ENCODE measurements at regions not wholly inside any gene's neighbourhood (a gene's known extent, or its start where the extent isn't known, plus 50 kb on each side); places are given as distances from the start of the nearest gene placed in this dataset.

- no peak for DNase-seq
Observed at GRCh38 chr5:6159832-6160430, 218.4 kb downstream of the MED10 start.

- peak; percentile 93 for DNase-seq
Observed at GRCh38 chr5:6158974-6159831, 219.1 kb downstream of the MED10 start.

GRCh38 chr5:6154216-6154615, 224.1 kb downstream of the MED10 start:
- no peak for DNase-seq

- no peak for DNase-seq
Observed at GRCh38 chr5:6146271-6146670, 232.1 kb downstream of the MED10 start.

GRCh38 chr5:6145616-6146237, 232.6 kb downstream of the MED10 start:
- no peak for DNase-seq

- no peak for DNase-seq
Observed at GRCh38 chr5:6143523-6143922, 234.8 kb downstream of the MED10 start.

- no peak for DNase-seq
Observed at GRCh38 chr5:6142353-6142752, 236.0 kb downstream of the MED10 start.

- no peak for DNase-seq
Observed at GRCh38 chr5:6140219-6140618, 238.1 kb downstream of the MED10 start.

GRCh38 chr5:6135977-6136376, 242.4 kb downstream of the MED10 start:
- DNase-seq, result no peak

GRCh38 chr5:6134281-6134680, 244.1 kb downstream of the MED10 start:
- no peak for DNase-seq

- no peak for DNase-seq
Observed at GRCh38 chr5:6125781-6126180, 252.6 kb downstream of the MED10 start.

GRCh38 chr5:6118691-6119090, 259.7 kb downstream of the MED10 start:
- no peak for DNase-seq

GRCh38 chr5:6117212-6117611, 261.1 kb downstream of the MED10 start:
- DNase-seq, result no peak

GRCh38 chr5:6115852-6116251, 262.5 kb downstream of the MED10 start:
- no peak for DNase-seq

GRCh38 chr5:6112538-6112937, 265.8 kb downstream of the MED10 start:
- no peak for DNase-seq

- no peak for DNase-seq
Observed at GRCh38 chr5:6112125-6112524, 266.2 kb downstream of the MED10 start.

GRCh38 chr5:6111131-6111530, 267.2 kb downstream of the MED10 start:
- no peak for DNase-seq

- no peak for DNase-seq
Observed at GRCh38 chr5:6110441-6111005, 267.8 kb downstream of the MED10 start.

GRCh38 chr5:6108981-6109825, 269.1 kb downstream of the MED10 start:
- DNase-seq, result no peak

- DNase-seq, result no peak
Observed at GRCh38 chr5:6108540-6108848, 269.9 kb downstream of the MED10 start.

GRCh38 chr5:6107675-6108539, 270.4 kb downstream of the MED10 start:
- DNase-seq, result no peak

GRCh38 chr5:6106756-6107155, 271.6 kb downstream of the MED10 start:
- no peak for DNase-seq
